ENCODE measurements at regions not wholly inside any gene's neighbourhood (a gene's known extent, or its start where the extent isn't known, plus 50 kb on each side); places are given as distances from the start of the nearest gene placed in this dataset.

DNA sequence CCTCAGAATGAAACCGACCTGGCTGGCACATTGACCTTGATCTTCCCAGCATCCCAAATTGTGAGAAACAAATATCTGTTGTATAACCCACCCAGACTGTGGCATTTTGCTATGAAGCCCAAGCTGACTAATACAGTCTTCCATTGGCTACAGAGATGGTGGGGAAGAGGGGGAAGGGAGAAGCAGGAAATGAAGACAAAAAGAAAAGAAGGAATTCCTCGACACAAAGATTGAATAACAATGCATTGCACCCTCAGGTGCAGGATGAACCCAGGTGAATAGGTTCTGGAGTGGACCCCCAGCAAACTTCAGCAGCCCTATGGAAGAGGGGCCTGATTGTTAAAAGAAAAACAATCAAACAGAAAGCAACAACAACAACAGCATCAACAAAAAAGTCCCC is 270.7 kb downstream of the FSIP2 start:
- Histone ChIP-seq H3K27me3 (ENCODE audit: control insufficient read depth, insufficient read depth, low read length) (no peaks in the 10 kb centered on the region), H3K27ac (ENCODE audit: low read depth, low read length) (no peak overlapping the region), H3K36me3 (ENCODE audit: control insufficient read depth, insufficient read depth, low read length) (no peaks in the 10 kb centered on the region), H3K4me3 (ENCODE audit: low read length) (no peak overlapping the region), H3K9ac (ENCODE audit: low read length) (no peak overlapping the region), H3K4me1 (ENCODE audit: control insufficient read depth, insufficient read depth, low read length) (no peaks in the 10 kb centered on the region)

DNA sequence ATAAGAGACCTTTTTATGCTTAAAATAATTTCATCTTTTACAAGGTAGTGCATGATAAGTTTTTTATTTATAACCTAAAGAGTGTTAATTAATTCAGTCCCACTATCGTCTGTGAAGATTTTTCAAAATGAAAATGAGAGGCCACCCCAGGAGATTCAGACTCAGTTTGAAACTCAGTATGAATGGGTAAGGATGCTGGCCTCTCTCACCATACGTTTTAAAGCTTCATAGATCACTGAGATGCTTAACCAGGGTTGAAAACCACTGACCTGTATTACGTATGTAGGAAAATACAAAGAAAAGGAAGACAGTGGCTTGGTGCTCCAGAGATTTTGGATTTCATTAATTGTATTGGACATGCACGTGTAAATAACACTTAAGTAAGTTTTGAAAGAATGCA is 278.7 kb downstream of the FSIP2 start:
- Histone ChIP-seq H3K27ac (ENCODE audit: low read depth, low read length) (no peak overlapping the region), H3K36me3 (ENCODE audit: control insufficient read depth, insufficient read depth, low read length) (no peaks in the 10 kb centered on the region), H3K9ac (ENCODE audit: low read length) (no peak overlapping the region), H3K4me1 (ENCODE audit: control insufficient read depth, insufficient read depth, low read length) (no peaks in the 10 kb centered on the region), H3K4me3 (ENCODE audit: low read length) (no peak overlapping the region), H3K27me3 (ENCODE audit: control insufficient read depth, insufficient read depth, low read length) (no peaks in the 10 kb centered on the region)

DNA sequence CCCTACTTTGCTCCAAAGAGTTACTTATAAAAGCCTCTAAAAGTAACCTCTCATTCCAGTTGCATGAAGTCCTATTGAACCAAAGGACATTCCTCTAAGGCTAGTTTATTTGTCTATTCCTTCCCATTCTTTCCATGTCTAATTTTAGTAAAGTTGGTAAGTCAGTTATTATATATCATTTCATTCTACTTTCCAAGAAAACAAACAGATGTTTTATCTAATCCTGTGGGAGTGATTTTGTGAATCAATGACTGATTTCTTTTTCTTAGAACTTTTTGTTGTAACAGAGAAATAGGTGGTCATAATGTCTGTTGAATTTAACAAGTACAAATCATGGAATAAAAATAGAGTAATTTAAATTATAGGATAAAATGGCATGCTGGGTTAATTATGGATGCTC is 286.3 kb downstream of the FSIP2 start:
- H3K4me3 ChIP-seq (ENCODE audit: low read length), result no peak overlapping the region
- no peak overlapping the region for H3K9ac ChIP-seq (ENCODE audit: low read length)

DNA sequence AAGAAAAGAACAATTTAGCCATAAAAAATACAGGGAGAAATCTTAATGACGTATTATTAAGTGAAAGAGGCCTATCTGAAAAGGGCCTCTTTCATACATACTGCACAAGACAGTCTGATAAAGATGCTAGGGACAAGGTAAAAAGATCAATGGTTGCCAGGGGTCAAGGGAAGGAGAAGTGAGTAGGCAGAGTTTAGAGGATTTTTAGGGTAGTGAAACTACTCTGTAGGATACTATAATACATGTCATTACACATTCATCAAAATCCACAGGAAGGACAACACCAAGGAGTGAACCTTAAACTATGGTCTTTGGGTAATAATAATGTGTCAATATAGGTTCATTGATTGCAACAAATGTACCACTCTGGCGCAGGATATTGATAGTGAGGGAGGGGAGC is 289.3 kb downstream of the FSIP2 start:
- H3K4me3 ChIP-seq (ENCODE audit: low read length), result no peak overlapping the region
- no peaks in the 10 kb centered on the region for H3K27me3 ChIP-seq (ENCODE audit: control insufficient read depth, insufficient read depth, low read length)
- no peak overlapping the region for H3K9ac ChIP-seq (ENCODE audit: low read length)
- H3K4me1 ChIP-seq (ENCODE audit: control insufficient read depth, insufficient read depth, low read length), result no peaks in the 10 kb centered on the region
- H3K27ac ChIP-seq (ENCODE audit: low read depth, low read length), result no peak overlapping the region
- no peaks in the 10 kb centered on the region for H3K36me3 ChIP-seq (ENCODE audit: control insufficient read depth, insufficient read depth, low read length)

More for the DNA sequence above, 286.3 kb downstream of the FSIP2 start:
- Histone ChIP-seq H3K27me3 (ENCODE audit: control insufficient read depth, insufficient read depth, low read length) (no peaks in the 10 kb centered on the region), H3K36me3 (ENCODE audit: control insufficient read depth, insufficient read depth, low read length) (no peaks in the 10 kb centered on the region), H3K27ac (ENCODE audit: low read depth, low read length) (no peak overlapping the region), H3K4me1 (ENCODE audit: control insufficient read depth, insufficient read depth, low read length) (no peaks in the 10 kb centered on the region)

DNA sequence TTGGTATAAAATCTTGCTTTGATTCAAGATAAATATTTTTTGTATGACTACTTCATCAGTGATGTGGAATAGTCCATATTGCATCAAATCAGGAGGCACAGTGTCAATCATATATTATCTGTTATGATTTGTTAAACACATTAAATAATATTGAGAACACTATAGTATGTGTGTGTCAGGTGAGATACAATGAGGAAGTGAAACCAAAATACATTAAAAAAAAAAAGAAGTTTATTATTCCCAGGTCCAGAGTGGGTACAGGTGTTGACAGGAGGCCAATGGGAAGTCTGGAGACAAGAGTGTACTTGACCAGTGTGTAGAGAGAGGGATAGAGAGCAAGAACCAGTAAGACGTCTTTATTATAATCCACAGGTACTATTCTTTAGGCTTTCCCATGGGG is 292.6 kb downstream of the FSIP2 start:
- Histone ChIP-seq H3K27ac (ENCODE audit: low read depth, low read length) (no peak overlapping the region), H3K9ac (ENCODE audit: low read length) (no peak overlapping the region)

DNA sequence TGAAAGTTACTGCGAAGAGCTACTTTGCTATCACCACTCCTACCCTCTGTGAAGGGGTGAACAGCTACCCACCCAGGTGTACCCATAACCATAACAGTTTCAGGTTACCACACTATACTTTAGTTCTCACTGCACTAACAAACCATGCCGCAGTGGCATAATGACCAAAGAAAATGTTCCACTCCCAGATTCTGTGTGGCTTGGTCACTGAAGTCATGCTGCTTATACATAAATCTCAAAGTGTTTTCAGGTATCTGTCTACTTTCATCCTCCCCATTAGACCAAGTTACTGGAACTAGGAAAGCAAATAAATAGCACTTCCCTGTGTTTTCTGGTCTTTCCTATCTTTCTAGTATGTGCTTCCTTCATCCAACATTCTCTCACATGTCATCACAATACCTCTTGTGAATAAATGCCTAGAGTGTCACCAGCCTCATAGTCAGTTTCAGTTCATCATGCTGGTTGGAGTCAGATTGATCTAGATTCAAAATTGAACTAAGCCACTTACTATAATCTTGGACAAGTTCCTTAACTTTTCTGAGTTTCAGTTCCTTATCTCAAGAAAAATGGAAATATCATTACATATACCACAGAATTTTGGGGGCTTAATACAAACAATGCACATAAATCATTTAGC is 293.6 kb downstream of the FSIP2 start:
- Histone ChIP-seq H3K4me1 (ENCODE audit: control insufficient read depth, insufficient read depth, low read length) (no peaks in the 10 kb centered on the region), H3K4me3 (ENCODE audit: low read length) (no peak overlapping the region), H3K36me3 (ENCODE audit: control insufficient read depth, insufficient read depth, low read length) (no peaks in the 10 kb centered on the region), H3K9ac (ENCODE audit: low read length) (no peak overlapping the region), H3K27me3 (ENCODE audit: control insufficient read depth, insufficient read depth, low read length) (no peaks in the 10 kb centered on the region), H3K27ac (ENCODE audit: low read depth, low read length) (no peak overlapping the region)

More for the DNA sequence above, 292.6 kb downstream of the FSIP2 start:
- no peaks in the 10 kb centered on the region for H3K27me3 ChIP-seq (ENCODE audit: control insufficient read depth, insufficient read depth, low read length)
- H3K4me3 ChIP-seq (ENCODE audit: low read length), result no peak overlapping the region
- no peaks in the 10 kb centered on the region for H3K4me1 ChIP-seq (ENCODE audit: control insufficient read depth, insufficient read depth, low read length)
- no peaks in the 10 kb centered on the region for H3K36me3 ChIP-seq (ENCODE audit: control insufficient read depth, insufficient read depth, low read length)

DNA sequence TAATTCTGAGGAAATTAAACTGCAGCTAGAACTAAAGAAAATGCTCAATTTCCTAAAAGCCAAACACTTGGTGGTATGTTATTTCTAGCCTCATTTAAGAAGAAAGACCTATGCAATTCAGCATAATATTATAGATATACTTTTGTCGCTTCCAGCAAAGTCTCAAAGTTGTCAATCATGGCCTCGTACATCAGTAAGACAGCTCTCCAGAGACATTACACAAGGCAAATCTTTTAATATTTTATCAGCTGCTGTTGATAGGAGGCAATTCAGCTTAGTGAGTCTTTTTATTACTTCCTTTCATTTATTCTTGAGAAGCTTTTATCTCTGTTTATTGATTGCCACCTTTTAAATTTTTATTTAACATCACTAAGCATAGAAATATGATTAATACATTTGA is 294.3 kb downstream of the FSIP2 start:
- no peaks in the 10 kb centered on the region for H3K36me3 ChIP-seq (ENCODE audit: control insufficient read depth, insufficient read depth, low read length)
- H3K27ac ChIP-seq (ENCODE audit: low read depth, low read length), result no peak overlapping the region
- no peaks in the 10 kb centered on the region for H3K4me1 ChIP-seq (ENCODE audit: control insufficient read depth, insufficient read depth, low read length)
- H3K9ac ChIP-seq (ENCODE audit: low read length), result no peak overlapping the region
- no peaks in the 10 kb centered on the region for H3K27me3 ChIP-seq (ENCODE audit: control insufficient read depth, insufficient read depth, low read length)
- H3K4me3 ChIP-seq (ENCODE audit: low read length), result no peak overlapping the region

DNA sequence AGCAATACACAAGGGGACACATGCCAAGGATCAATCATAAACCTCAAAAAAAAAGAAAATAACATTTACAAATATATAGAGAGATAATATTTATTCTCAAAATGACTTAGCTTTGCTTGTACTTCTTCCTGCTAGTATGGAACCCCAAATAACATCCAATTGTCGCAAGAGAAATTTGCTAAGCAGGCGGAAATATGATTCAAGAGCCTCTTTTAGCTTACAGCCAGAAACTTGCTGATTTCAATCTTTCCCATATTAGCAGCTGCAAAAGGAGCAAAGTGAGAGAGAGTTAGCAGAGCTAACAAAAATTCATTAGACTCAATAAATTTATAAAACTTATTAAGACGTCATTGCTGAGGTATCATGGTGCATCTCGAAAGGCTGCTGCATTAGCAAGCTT is 294.9 kb downstream of the FSIP2 start:
- no peak overlapping the region for H3K4me3 ChIP-seq (ENCODE audit: low read length)
- no peaks in the 10 kb centered on the region for H3K36me3 ChIP-seq (ENCODE audit: control insufficient read depth, insufficient read depth, low read length)
- H3K9ac ChIP-seq (ENCODE audit: low read length), result no peak overlapping the region
- H3K4me1 ChIP-seq (ENCODE audit: control insufficient read depth, insufficient read depth, low read length), result no peaks in the 10 kb centered on the region
- no peaks in the 10 kb centered on the region for H3K27me3 ChIP-seq (ENCODE audit: control insufficient read depth, insufficient read depth, low read length)
- no peak overlapping the region for H3K27ac ChIP-seq (ENCODE audit: low read depth, low read length)

DNA sequence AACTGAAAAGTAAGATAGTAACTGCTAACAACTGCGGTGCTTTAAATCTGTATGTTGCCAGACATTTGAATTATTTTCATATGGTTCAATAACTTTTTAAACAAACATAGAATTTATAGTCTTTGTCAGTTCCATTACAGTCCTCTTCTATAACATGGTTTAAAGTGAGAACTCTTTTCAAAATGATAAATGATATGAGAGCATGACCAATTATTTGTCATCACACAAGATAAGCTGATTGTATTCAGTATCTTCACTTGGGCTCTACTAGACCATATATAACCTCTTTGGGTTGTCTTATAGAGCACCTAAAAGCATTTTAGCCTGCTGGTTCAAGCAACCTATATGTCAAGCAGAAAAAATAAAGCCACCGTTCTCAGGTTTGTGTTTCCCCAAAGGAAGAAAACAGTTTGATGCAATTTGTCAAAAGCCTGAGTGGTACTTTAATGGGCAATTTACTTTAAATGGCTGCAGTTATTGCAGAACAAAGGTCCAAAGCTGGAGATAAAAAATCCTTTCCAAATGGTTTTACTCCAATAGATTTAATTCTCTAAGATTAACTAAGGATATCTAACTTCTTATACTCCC is 298.4 kb downstream of the FSIP2 start:
- H3K9ac ChIP-seq (ENCODE audit: low read length), result no peak overlapping the region
- no peaks in the 10 kb centered on the region for H3K4me1 ChIP-seq (ENCODE audit: control insufficient read depth, insufficient read depth, low read length)
- H3K4me3 ChIP-seq (ENCODE audit: low read length), result no peak overlapping the region
- H3K27me3 ChIP-seq (ENCODE audit: control insufficient read depth, insufficient read depth, low read length), result no peaks in the 10 kb centered on the region
- no peak overlapping the region for H3K27ac ChIP-seq (ENCODE audit: low read depth, low read length)
- no peaks in the 10 kb centered on the region for H3K36me3 ChIP-seq (ENCODE audit: control insufficient read depth, insufficient read depth, low read length)

DNA sequence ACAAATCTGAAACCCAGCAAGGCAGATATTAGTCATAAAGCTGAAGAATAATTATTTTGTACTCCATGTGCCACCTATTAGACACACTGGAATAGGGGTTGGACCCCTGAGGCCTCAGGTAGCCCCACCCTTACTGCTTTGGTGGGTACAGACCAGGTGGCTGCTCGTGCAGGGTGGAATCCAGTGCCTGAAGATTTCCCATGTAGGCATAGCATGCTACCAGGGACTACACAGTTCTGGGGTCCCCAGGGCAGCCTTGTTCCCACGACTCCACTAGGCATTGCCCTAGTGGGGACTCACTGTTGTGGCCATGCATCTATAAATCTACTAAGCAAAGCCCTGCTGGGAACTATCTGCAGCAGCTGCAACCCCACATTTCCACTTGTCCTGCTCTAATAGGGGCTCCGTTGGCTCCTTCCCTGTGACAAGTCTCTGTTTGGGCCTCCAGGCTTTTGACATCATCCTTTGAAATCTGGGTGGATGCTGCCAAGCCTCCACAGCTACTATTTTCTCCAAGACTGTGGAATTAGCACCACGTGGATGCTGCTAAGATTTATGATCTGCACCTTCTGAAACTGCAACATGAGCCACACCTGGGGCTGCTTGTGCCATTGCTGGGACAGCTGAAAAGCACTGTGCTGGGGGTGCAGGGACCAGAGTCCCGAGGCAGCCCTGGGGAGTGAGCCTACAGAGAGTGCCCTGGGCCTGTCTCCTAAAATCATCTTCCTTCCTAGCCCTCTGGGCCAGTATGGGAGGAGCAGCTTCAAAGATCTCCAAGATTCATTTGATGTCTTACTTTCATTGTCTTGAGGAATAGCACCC is 303.8 kb downstream of the FSIP2 start:
- Histone ChIP-seq H3K27ac (ENCODE audit: low read depth, low read length) (no peak overlapping the region), H3K36me3 (ENCODE audit: control insufficient read depth, insufficient read depth, low read length) (no peaks in the 10 kb centered on the region), H3K27me3 (ENCODE audit: control insufficient read depth, insufficient read depth, low read length) (no peaks in the 10 kb centered on the region), H3K9ac (ENCODE audit: low read length) (no peak overlapping the region), H3K4me3 (ENCODE audit: low read length) (no peak overlapping the region), H3K4me1 (ENCODE audit: control insufficient read depth, insufficient read depth, low read length) (no peaks in the 10 kb centered on the region)

DNA sequence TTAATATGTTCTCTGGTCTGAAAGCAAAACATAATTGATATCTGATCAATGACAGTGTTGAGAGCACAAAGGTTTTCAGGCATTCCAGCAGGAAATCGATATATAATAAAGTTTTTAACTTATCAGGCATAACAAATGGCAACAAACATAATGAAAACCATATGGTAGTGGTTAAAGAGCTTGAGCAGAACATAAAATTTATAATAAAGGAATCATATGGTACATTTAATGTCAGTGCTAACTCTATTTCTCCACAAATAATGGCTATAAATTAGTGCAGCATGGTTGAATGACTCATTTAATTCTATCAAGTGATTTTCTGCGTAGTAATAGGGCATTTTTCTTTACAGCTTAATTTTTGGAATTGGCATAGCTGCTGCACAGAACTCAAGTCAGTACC is 306.2 kb downstream of the FSIP2 start:
- H3K27ac ChIP-seq (ENCODE audit: low read depth, low read length), result no peak overlapping the region
- H3K9ac ChIP-seq (ENCODE audit: low read length), result no peak overlapping the region
- no peaks in the 10 kb centered on the region for H3K27me3 ChIP-seq (ENCODE audit: control insufficient read depth, insufficient read depth, low read length)
- no peaks in the 10 kb centered on the region for H3K4me1 ChIP-seq (ENCODE audit: control insufficient read depth, insufficient read depth, low read length)
- no peaks in the 10 kb centered on the region for H3K36me3 ChIP-seq (ENCODE audit: control insufficient read depth, insufficient read depth, low read length)
- H3K4me3 ChIP-seq (ENCODE audit: low read length), result no peak overlapping the region

DNA sequence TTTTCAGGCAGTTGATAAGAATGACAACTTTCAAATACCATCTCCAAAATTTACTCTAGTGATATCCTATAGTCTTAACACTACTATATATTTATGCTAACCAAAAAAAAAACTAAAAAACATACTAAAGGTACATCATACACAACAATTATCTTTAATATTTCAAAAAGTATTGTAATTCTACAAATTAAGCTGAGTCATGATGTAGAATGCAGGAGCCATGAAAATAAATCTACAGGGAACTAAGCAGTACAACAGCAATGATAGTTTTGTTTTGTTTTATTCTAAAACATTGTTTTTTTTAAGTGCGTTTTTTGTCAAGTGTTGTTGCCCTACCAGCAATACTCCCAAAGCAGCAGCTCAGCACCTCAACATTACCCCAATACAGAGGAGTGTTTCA is 314.3 kb downstream of the FSIP2 start:
- Histone ChIP-seq H3K9ac (ENCODE audit: low read length) (no peak overlapping the region), H3K36me3 (ENCODE audit: control insufficient read depth, insufficient read depth, low read length) (no peaks in the 10 kb centered on the region)

More for the DNA sequence above, 314.3 kb downstream of the FSIP2 start:
- H3K27me3 ChIP-seq (ENCODE audit: control insufficient read depth, insufficient read depth, low read length), result no peaks in the 10 kb centered on the region
- H3K27ac ChIP-seq (ENCODE audit: low read depth, low read length), result no peak overlapping the region
- H3K4me1 ChIP-seq (ENCODE audit: control insufficient read depth, insufficient read depth, low read length), result no peaks in the 10 kb centered on the region
- H3K4me3 ChIP-seq (ENCODE audit: low read length), result no peak overlapping the region

Data from rectal smooth muscle tissue (tissue), 1 donor.